ENCODE measurements at regions not wholly inside any gene's neighbourhood (a gene's known extent, or its start where the extent isn't known, plus 50 kb on each side); places are given as distances from the start of the nearest gene placed in this dataset.

DNA sequence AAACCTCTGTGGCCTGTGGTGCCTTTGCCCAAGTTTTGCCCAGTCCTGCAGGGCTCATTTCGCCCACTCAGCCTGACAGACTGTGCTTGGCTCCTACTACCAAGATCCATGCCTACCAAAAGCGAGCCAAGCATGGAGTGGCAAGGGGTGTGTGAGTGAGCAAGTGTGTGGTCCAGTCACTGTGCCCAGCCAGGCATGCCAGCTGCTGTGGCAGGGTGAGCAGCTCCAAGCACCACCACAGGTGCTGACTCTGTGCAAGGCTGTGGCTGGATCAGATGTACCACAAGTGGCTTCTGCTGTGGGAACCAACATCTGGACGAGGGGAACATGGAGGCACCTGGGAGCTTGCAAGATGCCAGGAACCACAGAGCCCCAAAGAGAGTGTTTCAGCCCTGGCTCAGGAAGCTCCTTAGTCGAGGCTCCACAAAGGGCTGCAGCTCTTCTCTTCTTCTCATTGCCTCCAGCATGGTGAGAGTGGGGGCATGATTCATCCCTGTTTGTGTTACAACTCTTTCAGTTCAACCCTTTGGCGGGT, 1564.2 kb upstream of the MIR17HG start:
- DNase-seq, result no peak

GRCh38 chr13:89784161-89784809, 1563.2 kb upstream of the MIR17HG start:
- no peak for DNase-seq

DNA sequence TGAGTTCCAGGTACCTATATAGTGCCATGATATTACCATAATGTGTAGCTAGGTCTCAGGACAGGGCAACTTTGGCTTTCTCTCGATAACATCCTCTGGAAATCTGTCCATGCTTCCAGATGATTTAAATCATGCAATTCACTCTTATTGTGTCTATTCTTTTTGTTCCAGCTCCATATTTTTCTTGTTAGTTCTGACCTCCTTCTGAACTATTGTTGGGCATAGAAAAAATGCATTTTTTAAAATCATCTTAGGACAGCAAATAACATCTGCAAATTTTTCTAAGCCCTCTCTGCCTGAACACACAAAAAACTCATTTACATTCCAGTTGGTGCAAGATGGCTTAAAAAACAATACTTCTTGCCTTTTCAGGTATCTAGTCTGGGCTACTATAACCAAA, 1561.0 kb upstream of the MIR17HG start:
- DNase-seq, result no peak

GRCh38 chr13:89790696-89791095, 1556.8 kb upstream of the MIR17HG start:
- no peak for DNase-seq

GRCh38 chr13:89791971-89792630, 1555.4 kb upstream of the MIR17HG start:
- DNase-seq, result no peak

DNA sequence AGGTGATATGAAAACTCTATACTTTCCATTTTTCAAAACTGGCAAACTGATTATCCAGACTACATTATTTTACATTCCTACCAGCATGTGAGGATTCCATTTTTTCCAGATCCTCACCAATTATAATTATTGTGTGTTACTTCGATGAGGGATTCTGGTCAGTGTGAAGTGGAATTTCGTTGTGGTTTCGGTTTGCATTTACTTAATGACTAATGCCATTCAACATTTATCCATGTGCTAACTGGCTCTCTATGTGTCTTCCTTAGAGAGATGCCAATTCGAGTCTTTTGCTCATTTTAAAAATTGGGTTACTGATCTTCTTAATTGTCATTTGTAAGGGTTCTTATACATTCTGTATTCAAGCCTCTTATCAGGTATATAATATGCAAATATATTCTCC, 1551.3 kb upstream of the MIR17HG start:
- DNase-seq, result no peak

DNA sequence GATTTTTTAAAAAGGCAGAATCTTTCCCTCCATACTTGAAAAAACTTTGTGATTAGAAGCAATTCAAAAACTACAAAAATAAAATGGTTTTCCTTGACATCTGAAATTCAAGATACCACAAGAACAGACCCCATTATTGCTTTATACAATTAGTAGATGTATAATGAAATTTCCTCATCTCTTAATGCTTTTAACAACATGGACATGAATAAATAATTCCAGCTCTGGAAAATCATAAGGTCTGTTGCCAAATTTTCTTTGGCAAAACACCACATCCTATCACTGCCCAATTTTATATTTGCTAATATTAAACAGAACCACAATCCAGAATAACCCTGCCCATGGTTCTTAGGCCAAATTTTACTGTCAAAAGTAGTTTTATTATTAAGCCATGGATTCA, 1543.6 kb upstream of the MIR17HG start:
- no peak for DNase-seq

GRCh38 chr13:89806594-89806993, 1540.9 kb upstream of the MIR17HG start:
- DNase-seq, result no peak

GRCh38 chr13:89812856-89813255, 1534.6 kb upstream of the MIR17HG start:
- no peak for DNase-seq

GRCh38 chr13:89816404-89816803, 1531.1 kb upstream of the MIR17HG start:
- DNase-seq, result no peak

DNA sequence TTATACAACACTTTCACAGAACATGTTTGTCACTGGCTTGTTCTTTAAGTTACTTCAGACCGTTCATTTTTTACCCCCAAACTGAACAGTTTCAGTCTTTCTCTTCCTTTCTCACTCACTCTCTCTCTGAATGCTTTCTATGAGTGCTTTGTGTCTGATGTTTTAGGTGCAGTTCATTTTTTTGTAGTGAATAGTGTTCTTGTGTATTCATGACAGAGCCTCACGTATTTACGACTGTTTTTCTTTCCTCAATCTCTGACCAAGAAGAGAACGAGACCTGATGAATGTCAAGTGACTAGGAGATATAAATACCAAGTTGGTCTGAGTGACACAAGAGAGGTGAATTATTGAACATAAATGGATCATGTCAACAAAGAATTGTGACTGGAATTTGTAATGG, 1525.0 kb upstream of the MIR17HG start:
- no peak for DNase-seq

- DNase-seq, result no peak
Measured at GRCh38 chr13:89827552-89827951, 1519.9 kb upstream of the MIR17HG start.

DNA sequence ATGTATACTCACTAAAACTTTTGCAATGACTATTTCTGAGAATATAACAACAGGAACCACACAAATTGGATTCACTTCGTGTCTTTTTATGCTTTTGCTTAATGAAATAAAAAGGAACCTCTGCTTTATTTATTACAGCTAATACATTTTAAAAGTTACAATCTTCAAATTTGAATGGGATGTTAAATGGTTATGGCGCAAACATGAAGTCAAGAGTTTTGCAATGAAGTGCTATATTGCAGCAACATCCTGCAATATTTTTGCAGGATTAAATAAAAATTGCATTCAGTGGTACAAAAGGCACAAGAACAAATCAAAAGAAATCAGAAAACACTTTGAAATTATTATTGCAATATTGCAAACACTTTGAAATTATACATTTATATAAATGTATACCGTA, 1519.0 kb upstream of the MIR17HG start:
- DNase-seq, result no peak

- no peak for DNase-seq
Measured at GRCh38 chr13:89831157-89831556, 1516.3 kb upstream of the MIR17HG start.

DNA sequence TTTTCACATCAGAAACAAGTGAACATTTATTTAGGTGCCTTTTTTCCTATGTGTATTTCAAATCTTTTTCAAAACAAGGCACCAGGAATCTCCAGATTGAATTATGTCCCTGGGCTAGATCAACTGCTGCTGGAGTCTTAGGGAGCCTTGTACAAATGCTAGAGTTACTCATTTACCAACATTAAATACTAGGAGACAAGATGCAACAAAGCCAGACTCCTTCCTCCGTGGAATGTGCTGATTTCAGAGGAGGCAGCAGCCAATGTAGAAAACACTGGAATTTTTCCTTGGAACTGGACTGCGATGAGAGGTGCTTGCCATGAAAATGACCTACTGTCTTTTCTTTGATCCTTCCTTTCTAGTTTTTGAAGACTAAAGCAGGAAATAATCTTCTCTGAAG, 1514.7 kb upstream of the MIR17HG start:
- no peak for DNase-seq

DNA sequence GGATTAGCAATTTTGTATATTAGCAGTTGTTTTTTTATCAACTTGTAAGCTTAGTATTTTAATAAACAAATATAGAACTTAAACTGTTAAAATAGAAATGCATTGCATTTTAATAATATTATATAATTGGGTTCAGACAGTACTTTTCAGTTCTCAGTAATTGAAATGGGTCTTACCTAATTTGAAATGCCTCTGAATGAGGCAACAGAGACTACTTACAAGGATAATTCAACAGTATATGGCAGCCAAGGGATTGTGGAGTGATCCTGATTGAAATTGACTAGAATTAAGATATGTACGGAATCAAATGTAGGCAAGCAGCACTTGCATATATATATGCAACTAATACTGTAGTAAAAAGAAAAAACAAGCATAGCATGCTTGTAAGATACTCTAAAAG, 1503.9 kb upstream of the MIR17HG start:
- DNase-seq, result no peak

- no peak for DNase-seq
Measured at GRCh38 chr13:89845874-89846273, 1501.6 kb upstream of the MIR17HG start.

DNA sequence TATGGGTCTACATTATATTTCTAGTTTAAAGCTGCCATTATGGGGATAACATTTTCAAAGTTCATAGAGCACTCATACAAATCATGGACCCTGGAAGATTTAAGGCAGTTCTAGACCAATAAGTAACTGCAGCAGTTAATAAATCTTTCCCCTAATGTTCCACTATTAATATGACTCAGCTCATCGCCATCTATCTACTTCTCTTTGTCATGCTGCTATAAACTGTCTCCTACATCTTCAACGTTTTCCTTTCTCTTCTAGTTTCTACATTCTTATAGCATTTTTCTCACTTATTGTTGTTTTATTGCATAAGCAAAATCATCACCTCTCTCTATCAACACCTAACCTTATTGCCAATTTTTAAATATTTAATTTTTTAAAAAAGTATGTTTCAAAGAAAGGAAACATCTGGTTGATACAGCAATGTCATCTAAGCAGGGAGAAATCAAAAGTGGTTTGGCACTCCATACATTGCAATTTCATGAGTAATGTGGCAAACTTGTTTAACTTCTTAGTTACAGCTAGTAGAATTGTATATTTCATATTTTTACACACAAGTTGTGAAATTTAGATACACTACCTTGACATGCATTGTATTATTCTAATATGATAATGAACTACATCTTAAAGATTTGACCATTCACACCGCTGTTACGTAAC, 1500.4 kb upstream of the MIR17HG start:
- no peak for DNase-seq

GRCh38 chr13:89852570-89852969, 1494.9 kb upstream of the MIR17HG start:
- no peak for DNase-seq

DNA sequence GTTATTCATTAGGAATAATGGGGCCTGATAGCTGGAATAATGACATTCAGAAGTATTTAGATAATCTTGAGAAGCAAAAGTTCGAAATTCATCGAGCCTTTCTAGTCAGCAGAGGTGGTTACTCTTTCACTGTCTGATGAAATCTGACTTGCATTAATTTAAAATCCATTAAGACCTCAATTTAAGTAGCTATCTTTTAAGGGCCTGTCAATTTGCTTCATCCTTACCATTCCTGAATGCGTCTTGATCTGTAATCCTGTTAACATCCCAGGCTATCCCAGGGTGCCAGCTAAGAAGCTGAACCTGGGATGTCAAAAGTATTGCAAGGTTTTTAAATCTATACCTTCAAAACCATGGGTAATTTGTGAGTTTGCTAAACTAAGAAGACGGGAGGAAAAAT, 1491.0 kb upstream of the MIR17HG start:
- no peak for DNase-seq

- no peak for DNase-seq
Measured at GRCh38 chr13:89857502-89857901, 1490.0 kb upstream of the MIR17HG start.

DNA sequence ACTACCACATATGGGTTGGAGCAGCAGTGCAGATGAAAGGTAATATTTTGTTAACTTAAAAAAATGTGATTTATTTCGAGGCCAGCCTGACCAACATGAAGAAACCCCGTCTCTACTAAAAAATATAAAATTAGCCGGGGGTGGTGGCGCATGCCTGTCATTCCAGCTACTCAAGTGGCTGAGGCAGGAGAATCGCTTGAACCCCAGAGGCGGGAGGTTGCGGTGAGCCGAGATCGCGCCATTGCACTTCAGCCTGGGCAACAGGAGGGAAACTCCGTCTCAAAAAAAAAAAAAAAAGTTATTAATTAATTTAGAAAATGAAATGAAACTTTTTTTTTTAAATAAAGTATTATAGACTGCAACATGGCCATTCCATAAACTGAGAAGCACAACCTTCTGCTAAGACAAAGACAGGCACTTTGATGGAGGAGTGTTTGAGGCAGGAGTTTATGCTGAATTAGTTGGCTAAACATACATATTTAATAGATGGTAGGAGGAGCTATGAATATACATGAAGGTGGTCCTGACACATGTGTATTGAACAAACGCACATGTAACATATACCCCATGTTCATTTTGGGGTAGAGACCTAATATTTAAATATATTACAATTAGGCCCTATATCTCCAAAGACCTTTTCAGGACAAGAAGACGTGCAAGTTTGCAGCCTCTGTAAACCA, 1485.3 kb upstream of the MIR17HG start:
- DNase-seq, result no peak

DNA sequence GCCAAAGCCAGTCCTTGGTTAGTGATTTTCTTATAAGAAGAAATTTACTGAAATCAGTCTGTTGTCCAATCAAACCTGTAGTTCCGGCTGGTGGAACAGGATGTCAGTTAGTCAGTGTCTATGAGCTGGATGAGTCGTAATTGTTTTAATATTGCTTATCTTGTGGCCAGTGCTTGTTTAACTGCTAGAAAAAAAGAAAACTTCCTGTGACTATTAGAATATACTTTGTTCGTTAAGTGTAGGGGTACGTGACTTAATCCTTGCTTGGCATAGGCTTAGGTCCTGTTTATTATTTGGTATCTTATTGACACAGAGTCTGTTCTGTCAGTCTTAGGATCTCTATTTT, 1484.8 kb upstream of the MIR17HG start:
- DNase-seq, result no peak
